NCI-H2029 (cell line): ENCODE measurements at regions not wholly inside any gene's neighbourhood (a gene's known extent, or its start where the extent isn't known, plus 50 kb on each side); places are given as distances from the start of the nearest gene placed in this dataset.
A peak's percentile ranks its signal among the peaks of the same experiment; 100 is the strongest.

ENCODE experiments used
- DNase-seq: peaks from one replicate; lab custom pipeline; 2025; lab: John Stamatoyannopoulos, UW

- no peak for DNase-seq
Observed at GRCh38 chr5:3041001-3041400, 289.5 kb upstream of the IRX2 start.

GRCh38 chr5:3036041-3036788 lies 284.7 kb upstream of the IRX2 start:
- no peak for DNase-seq

GRCh38 chr5:3035452-3035851 lies 284.0 kb upstream of the IRX2 start:
- DNase-seq: no peak

- no peak for DNase-seq
Observed at GRCh38 chr5:3034881-3035280, 283.4 kb upstream of the IRX2 start.

GRCh38 chr5:3034449-3034848 lies 283.0 kb upstream of the IRX2 start:
- DNase-seq: no peak

- peak; percentile 47 for DNase-seq
Observed at GRCh38 chr5:3033033-3033755, 281.7 kb upstream of the IRX2 start.

- no peak for DNase-seq
Observed at GRCh38 chr5:3032513-3032912, 281.0 kb upstream of the IRX2 start.

GRCh38 chr5:3031733-3032378 lies 280.4 kb upstream of the IRX2 start:
- DNase-seq: no peak

GRCh38 chr5:3030511-3031165 lies 279.2 kb upstream of the IRX2 start:
- DNase-seq: no peak

GRCh38 chr5:3029396-3029795 lies 277.9 kb upstream of the IRX2 start:
- DNase-seq: no peak

GRCh38 chr5:3027866-3028635 lies 276.6 kb upstream of the IRX2 start:
- no peak for DNase-seq

GRCh38 chr5:3027185-3027865 lies 275.8 kb upstream of the IRX2 start:
- DNase-seq: no peak

GRCh38 chr5:3026651-3027050 lies 275.2 kb upstream of the IRX2 start:
- no peak for DNase-seq

- no peak for DNase-seq
Observed at GRCh38 chr5:3026099-3026498, 274.6 kb upstream of the IRX2 start.

GRCh38 chr5:3025392-3025791 lies 273.9 kb upstream of the IRX2 start:
- no peak for DNase-seq

GRCh38 chr5:3024976-3025375 lies 273.5 kb upstream of the IRX2 start:
- DNase-seq: no peak

GRCh38 chr5:3024554-3024953 lies 273.1 kb upstream of the IRX2 start:
- no peak for DNase-seq

GRCh38 chr5:3024126-3024525 lies 272.6 kb upstream of the IRX2 start:
- DNase-seq: no peak

GRCh38 chr5:3023656-3024055 lies 272.2 kb upstream of the IRX2 start:
- no peak for DNase-seq

- no peak for DNase-seq
Observed at GRCh38 chr5:3022665-3023064, 271.2 kb upstream of the IRX2 start.

- DNase-seq: no peak
Observed at GRCh38 chr5:3020426-3020825, 268.9 kb upstream of the IRX2 start.
